Retinal pigment epithelial cell (primary cell): ENCODE measurements at regions not wholly inside any gene's neighbourhood (a gene's known extent, or its start where the extent isn't known, plus 50 kb on each side); places are given as distances from the start of the nearest gene placed in this dataset.
"Not testable (repeated sequence)": the region's sequence is repeated elsewhere in the genome, so short reads cannot be mapped to it uniquely, and the experiment has no call there.

Source experiments
- DNase-seq: peaks from one replicate; pipeline ENCODE4 v3.0.0-alpha.2; 2010; ENCODE audit warnings: low read depth
- H3K4me3 ChIP-seq: 2 replicates; pipeline ENCODE4 v1.5.1; 2011; ENCODE audit warnings: mild to moderate bottlenecking, low read length, control low read depth, moderate library complexity
- TF ChIP-seq, protein P1 (sequence below): conservative IDR thresholded peaks from 2 replicates; pipeline ENCODE4 v1.5.1; 2011; ENCODE audit warnings: low read depth, low read length, control low read depth, inconsistent platforms

DNA sequence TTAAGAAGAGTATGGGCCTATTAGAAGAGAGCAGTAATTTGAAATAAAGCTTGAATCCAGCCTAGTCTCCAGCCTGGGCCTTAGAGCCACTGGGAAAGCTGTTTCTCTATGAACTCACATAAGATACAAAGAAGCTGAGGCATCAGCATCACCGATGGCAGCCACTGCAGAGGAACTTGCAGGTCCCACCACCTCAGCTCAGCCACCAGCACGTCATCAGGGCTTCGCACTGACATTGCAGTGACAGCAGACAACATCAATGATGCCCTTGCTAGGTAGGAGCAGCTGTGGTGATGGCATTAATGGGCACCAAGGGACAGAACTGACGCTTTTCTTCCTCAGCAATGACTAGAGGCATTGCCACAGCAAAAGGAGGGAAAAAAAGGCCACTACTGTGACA, 67.7 kb upstream of the CDC42EP3 start:
- TF ChIP-seq, protein P1, sequence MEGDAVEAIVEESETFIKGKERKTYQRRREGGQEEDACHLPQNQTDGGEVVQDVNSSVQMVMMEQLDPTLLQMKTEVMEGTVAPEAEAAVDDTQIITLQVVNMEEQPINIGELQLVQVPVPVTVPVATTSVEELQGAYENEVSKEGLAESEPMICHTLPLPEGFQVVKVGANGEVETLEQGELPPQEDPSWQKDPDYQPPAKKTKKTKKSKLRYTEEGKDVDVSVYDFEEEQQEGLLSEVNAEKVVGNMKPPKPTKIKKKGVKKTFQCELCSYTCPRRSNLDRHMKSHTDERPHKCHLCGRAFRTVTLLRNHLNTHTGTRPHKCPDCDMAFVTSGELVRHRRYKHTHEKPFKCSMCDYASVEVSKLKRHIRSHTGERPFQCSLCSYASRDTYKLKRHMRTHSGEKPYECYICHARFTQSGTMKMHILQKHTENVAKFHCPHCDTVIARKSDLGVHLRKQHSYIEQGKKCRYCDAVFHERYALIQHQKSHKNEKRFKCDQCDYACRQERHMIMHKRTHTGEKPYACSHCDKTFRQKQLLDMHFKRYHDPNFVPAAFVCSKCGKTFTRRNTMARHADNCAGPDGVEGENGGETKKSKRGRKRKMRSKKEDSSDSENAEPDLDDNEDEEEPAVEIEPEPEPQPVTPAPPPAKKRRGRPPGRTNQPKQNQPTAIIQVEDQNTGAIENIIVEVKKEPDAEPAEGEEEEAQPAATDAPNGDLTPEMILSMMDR: no peak
- DNase-seq: no peak
- no peak overlapping the region for H3K4me3 ChIP-seq

DNA sequence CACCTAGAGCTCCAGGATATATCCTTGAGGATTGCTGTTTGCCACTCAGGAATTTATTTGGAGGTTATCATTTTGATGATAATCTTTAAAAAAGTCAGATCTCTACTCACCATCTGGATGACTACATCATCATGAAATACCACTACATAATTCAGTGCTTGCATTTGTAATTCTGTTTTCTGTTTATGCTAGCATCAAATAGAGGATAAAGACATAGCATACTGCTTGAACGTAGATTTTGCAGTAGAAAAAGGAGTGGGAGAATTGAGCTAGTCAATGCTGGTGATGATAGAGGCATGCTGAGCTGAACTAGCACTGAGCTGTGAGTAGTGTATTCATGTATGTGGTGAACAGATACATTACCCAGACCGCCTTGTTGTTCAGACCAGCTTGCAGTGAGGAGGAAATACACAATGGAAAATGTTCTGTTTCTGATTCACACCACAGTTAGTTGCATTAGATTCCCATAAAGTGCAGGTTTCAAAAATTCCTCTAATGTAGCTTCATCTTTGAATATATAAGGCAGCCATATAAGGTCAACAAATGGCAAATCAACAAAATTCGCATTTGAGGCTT, 68.8 kb upstream of the CDC42EP3 start:
- no peak overlapping the region for H3K4me3 ChIP-seq
- no peak for DNase-seq
- TF ChIP-seq, protein P1: no peak

DNA sequence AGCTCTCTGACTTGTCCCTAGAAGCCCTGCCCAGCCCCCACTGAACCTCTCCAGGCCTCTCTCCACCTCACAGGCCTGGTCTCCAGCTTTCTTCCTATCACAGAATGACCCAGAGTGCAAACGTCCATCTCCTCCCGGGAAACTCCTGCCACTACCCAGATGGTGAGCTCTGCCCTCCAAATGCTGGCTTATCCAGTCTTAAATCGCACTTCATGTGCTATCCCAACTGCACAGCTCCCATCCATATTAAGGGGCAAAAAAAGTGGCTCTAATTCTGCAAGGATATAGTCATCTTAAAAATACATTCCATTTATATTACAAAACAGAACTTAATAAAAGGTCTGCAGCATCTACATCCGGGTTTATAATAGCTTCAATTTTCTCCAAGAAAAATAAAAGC, 70.8 kb upstream of the CDC42EP3 start:
- no peak overlapping the region for H3K4me3 ChIP-seq
- no peak for DNase-seq
- TF ChIP-seq, protein P1: no peak

DNA sequence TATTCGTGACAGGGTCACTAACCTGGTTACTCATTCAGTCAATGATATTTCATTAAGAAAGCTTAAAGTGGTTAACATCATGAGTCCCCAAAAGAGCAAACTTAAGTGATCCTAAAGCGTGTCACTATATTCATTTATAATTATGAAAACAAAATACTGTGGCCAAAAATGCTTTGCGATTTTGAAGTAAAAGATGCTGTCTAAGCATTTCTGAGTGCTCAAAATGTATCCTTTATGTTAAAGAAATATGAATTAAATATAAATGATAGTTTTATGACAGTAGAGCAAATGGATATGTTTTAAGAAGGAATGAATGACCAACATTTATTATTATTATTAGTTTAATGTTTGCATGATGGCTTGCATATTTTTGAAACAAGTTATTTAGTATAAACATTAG, 72.6 kb upstream of the CDC42EP3 start:
- TF ChIP-seq, protein P1: no peak
- DNase-seq: no peak

DNA sequence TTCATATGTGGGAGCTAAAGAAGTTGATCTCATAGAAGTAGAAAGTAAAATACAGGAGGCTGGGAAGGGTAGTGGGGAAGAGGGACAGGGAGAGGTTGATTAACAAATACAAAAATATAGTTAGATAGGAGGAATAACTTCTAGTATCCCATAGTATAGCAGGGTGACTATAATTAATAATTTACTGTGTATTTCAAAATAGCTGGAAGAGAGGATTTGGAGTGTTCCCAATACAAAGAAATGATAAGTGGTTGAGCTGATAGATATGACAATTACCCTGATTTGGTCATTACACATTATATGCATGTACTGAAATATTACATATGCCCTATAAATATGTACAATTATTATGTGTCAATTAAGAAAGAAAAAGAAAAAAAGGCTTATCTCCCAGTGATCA, 73.5 kb upstream of the CDC42EP3 start:
- H3K4me3 ChIP-seq, DNase-seq: not testable (repeated sequence)

More for the DNA sequence above, 72.6 kb upstream of the CDC42EP3 start:
- no peak overlapping the region for H3K4me3 ChIP-seq

DNA sequence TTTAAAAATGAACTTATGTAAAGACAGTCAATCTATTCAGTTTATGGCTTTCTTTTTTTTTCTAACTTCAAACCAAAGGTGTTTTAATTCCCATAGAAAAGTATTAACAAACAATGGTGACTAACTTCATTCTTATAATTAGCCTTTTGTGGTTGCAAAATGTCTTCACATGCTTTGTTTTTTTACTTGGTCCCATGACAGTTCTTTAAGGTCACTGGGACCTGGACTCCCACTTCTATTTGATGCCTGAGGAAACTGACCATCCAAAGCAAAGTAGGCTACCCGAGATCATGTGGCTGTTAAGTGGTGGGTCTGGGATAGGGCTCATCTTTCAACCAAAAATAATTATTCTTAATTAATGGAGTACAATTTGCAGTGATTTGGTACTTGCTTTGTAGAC, 74.6 kb upstream of the CDC42EP3 start:
- not testable (repeated sequence) for DNase-seq

DNA sequence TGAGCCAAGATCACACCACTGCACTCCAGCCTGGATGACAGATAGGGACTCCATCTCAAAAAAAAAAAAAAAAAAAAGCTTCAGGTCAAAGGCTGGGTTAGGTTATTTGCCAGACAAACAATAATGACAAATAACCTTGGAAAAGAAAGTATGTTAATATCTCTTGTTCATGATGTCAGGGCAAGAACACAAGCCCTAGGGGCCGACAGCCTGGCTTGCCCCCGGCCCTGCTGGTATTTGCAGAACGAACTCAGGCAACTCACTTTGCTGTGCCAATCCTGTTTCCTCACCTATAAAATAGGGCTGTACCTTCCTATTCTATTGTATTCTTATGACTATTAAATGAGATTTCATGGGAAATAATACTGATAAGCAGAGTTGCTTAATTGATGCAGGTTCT, 75.4 kb upstream of the CDC42EP3 start:
- no peak overlapping the region for H3K4me3 ChIP-seq
- TF ChIP-seq, protein P1: no peak
- no peak for DNase-seq

More for the DNA sequence above, 74.6 kb upstream of the CDC42EP3 start:
- H3K4me3 ChIP-seq: not testable (repeated sequence)

DNA sequence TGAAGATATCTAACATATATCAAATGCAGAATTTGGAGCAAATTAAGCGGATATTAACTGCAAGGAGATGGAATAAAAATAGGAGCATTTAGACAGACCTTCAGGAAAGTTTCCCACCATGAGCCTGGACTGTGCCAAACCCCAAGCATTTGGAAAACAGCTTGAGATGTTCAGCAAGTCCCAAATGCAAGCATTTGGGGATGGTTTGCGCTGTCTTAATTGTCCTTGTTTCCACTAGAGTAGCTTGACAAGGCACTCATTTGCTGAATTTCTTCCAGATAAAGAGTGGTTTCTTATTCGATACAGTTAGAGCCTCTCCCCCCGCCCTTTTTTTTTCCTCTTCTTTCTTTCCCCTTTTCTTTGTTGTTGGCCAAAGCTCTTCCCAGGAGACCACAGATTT, 77.1 kb upstream of the CDC42EP3 start:
- DNase-seq: no peak
- H3K4me3 ChIP-seq: no peak overlapping the region
- TF ChIP-seq, protein P1: no peak

DNA sequence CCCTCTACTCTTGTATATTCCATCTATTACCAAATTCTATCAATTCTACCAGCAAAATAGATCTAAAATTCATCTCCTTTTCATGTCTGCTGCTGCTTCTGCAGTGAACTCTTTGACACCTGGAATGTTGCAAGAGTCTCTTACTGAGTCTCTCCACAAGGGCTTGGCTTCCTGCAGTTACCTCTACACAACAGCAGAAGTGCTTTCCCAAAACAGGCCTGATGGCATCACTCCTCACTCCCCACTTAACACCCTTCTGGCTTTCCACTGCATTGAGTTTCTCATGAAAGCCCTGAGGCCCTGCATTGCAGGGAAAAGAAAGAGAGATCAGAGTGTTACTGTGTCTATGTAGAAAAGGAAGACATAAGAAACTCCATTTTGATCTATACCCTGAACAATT, 78.8 kb upstream of the CDC42EP3 start:
- H3K4me3 ChIP-seq, DNase-seq: not testable (repeated sequence)
